ENCODE measurements at regions not wholly inside any gene's neighbourhood (a gene's known extent, or its start where the extent isn't known, plus 50 kb on each side); places are given as distances from the start of the nearest gene placed in this dataset.

- Mint-ChIP-seq H3K4me1 (ENCODE audit: low read depth) (no peaks in the 10 kb centered on the region), H3K9me3 (peaks cover 3% of the 10 kb centered on the region), H3K36me3 (ENCODE audit: low read depth) (no peaks in the 10 kb centered on the region), H3K27ac (no peak overlapping the region), H3K27me3 (no peaks in the 10 kb centered on the region), H3K4me3 (no peak overlapping the region)
These were observed 471.5 kb downstream of the SPRY1 start for GRCh38 chr4:123867910-123868587.

DNA sequence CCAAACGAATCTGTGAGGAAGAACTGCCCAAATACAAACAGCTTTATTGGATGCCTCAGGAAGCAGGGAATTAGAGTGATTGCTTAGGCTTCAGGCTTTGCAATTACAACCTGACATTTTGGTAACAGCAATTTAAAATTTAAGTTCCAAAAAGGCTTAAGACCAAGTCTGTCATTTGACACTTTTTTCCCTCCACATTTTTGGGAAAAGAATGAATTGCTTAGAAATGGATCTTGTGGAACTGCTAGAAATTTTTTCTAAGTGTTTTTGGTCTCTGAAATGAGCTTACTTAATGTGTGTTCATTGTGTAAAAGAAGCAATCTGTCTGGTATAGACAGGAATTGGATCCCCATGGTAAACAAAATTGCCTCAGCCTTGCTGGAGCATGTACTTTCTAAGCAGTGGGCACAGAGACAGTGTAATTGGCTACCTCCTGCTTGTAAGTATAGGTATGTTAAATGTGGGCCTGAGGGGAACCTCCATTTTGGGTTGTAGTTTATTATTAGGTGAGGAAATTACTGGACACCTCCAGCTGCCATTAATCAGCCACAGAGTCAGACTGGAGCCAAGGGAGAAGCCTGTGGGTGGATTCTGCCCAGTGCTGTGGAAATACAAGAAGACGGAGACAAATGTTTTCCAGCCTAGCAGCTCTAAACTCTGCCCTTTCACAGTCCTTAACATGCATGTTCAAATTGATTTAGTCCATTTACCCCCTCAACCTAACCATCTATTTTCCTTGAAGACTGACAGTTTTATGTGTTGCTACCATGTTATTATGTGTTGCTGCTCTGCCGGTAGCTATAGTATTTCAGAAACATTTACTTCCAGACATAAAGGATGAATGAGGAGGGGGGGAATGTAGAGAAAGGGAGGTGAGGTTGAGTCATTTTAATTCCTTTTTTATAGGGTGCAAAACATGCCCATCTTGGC, 473.0 kb downstream of the SPRY1 start:
- no peaks in the 10 kb centered on the region for H3K36me3 Mint-ChIP-seq (ENCODE audit: low read depth)
- no peak overlapping the region for H3K27ac Mint-ChIP-seq
- H3K9me3 Mint-ChIP-seq = peaks cover 3% of the 10 kb centered on the region
- no peaks in the 10 kb centered on the region for H3K4me1 Mint-ChIP-seq (ENCODE audit: low read depth)
- H3K27me3 Mint-ChIP-seq = no peaks in the 10 kb centered on the region
- no peak overlapping the region for H3K4me3 Mint-ChIP-seq

DNA sequence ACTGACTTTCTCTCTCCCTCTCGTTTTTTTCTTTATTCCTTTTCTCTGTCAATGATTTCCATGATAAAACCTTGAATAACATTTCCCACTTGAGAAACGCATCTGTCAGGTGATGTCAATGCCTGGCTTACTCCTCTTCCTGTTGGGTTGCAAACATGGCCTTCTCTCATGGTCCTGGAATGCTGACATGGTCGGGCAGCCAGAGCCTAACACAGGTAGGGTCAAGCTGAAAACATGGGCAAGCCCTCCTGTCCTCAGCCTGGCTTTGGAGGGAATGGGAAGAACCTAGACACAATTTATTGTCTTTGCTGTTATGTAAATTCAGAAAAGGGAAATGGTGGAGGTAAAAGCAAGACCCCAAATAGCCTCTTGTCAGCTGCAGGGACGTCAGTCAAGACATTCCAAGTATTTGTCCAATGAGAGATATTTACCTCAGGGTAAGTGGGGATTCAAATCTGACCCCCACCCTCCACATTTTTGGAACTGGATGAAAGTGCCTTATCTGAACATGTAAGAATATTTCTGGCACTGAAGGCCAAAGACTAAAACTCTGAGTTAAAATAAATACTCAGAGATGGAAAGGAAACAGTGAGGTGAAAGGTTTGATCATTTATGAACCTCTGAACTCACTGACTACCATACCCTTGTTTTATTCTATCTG, 473.8 kb downstream of the SPRY1 start:
- Mint-ChIP-seq H3K27ac (no peak overlapping the region), H3K27me3 (no peaks in the 10 kb centered on the region), H3K9me3 (peaks cover 3% of the 10 kb centered on the region), H3K4me3 (no peak overlapping the region), H3K4me1 (ENCODE audit: low read depth) (no peaks in the 10 kb centered on the region), H3K36me3 (ENCODE audit: low read depth) (no peaks in the 10 kb centered on the region)

GRCh38 chr4:123871341-123871740, 474.7 kb downstream of the SPRY1 start:
- Mint-ChIP-seq H3K9me3 (peaks cover 3% of the 10 kb centered on the region), H3K27ac (no peak overlapping the region), H3K36me3 (ENCODE audit: low read depth) (no peaks in the 10 kb centered on the region), H3K4me3 (no peak overlapping the region), H3K4me1 (ENCODE audit: low read depth) (no peaks in the 10 kb centered on the region), H3K27me3 (no peaks in the 10 kb centered on the region)

GRCh38 chr4:123874063-123874462, 477.5 kb downstream of the SPRY1 start:
- Mint-ChIP-seq H3K4me3 (no peak overlapping the region), H3K27me3 (peaks cover 4% of the 10 kb centered on the region), H3K36me3 (ENCODE audit: low read depth) (no peaks in the 10 kb centered on the region), H3K9me3 (no peaks in the 10 kb centered on the region), H3K27ac (no peak overlapping the region), H3K4me1 (ENCODE audit: low read depth) (no peaks in the 10 kb centered on the region)

- Mint-ChIP-seq H3K9me3 (no peaks in the 10 kb centered on the region), H3K27me3 (peaks cover 4% of the 10 kb centered on the region), H3K4me1 (ENCODE audit: low read depth) (no peaks in the 10 kb centered on the region), H3K36me3 (ENCODE audit: low read depth) (no peaks in the 10 kb centered on the region), H3K27ac (no peak overlapping the region), H3K4me3 (no peak overlapping the region)
These were observed 479.5 kb downstream of the SPRY1 start for GRCh38 chr4:123876143-123876542.

DNA sequence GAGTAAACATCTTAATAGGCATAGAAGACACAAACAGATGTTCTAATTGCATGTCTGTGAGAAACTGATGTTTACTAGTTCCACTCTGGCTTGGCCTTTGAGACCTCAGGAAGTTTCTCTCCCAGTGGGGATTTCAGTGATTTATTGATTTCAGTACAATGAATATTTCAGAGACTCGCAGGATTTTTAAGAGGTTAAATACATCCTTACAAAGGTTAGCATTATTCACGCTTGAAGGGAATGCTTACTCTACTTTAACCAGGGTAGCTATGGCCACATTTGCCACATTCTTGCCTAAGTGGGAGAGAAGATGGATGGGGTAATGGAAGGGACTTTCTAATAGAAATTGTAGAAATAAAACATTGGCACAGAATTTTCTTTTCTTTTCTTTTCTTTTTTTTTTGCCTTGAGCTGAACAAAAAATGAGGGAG, 480.1 kb downstream of the SPRY1 start:
- Mint-ChIP-seq H3K27me3 (peaks cover 4% of the 10 kb centered on the region), H3K27ac (no peak overlapping the region), H3K4me1 (ENCODE audit: low read depth) (no peaks in the 10 kb centered on the region), H3K9me3 (no peaks in the 10 kb centered on the region), H3K4me3 (no peak overlapping the region), H3K36me3 (ENCODE audit: low read depth) (no peaks in the 10 kb centered on the region)

DNA sequence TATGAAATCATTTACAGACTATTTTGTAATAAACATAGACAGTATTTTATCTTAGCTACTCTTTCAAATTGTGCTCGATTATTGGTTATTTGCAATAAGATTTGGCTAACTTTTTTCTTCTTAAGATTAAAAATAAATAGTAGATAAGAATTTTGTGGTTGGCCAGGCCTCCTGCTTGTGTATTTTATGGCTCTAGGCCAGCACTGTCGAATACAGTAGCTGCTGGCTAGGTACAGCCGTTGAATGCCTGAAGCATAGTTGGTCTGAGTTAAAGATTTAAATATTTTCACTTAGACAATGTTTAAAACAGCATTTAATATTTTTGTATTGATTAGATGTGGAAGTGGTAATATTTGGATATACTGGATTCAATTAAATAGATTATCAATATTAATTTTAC, 481.0 kb downstream of the SPRY1 start:
- H3K9me3 Mint-ChIP-seq = no peaks in the 10 kb centered on the region
- H3K4me1 Mint-ChIP-seq (ENCODE audit: low read depth) = no peaks in the 10 kb centered on the region
- H3K27ac Mint-ChIP-seq = no peak overlapping the region
- H3K27me3 Mint-ChIP-seq = peaks cover 4% of the 10 kb centered on the region
- no peaks in the 10 kb centered on the region for H3K36me3 Mint-ChIP-seq (ENCODE audit: low read depth)
- no peak overlapping the region for H3K4me3 Mint-ChIP-seq

DNA sequence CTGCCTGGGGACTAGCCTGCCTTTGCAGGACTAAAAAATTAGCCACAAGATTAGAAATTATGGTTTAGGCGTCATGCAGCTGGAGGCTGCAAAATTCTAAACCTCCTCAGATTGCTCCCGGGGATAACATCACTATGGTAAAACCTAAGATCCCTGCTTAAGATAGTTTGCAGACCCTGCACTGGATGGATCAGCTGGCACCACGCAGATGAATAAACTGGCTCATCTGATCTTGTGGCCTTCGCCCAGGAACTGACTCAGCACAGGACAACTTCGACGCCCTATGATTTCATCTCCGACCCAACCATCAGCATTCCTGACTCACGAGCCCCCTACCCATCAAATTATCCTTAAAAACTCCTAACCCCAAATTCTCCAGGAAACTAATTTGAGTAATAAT, 482.4 kb downstream of the SPRY1 start:
- no peaks in the 10 kb centered on the region for H3K4me1 Mint-ChIP-seq (ENCODE audit: low read depth)
- no peak overlapping the region for H3K4me3 Mint-ChIP-seq
- H3K27ac Mint-ChIP-seq = no peak overlapping the region
- no peaks in the 10 kb centered on the region for H3K9me3 Mint-ChIP-seq
- H3K36me3 Mint-ChIP-seq (ENCODE audit: low read depth) = no peaks in the 10 kb centered on the region
- peaks cover 4% of the 10 kb centered on the region for H3K27me3 Mint-ChIP-seq

GRCh38 chr4:123880631-123881030, 484.0 kb downstream of the SPRY1 start:
- Mint-ChIP-seq H3K4me3 (no peak overlapping the region), H3K36me3 (ENCODE audit: low read depth) (no peaks in the 10 kb centered on the region), H3K27ac (no peak overlapping the region), H3K9me3 (no peaks in the 10 kb centered on the region), H3K4me1 (ENCODE audit: low read depth) (no peaks in the 10 kb centered on the region), H3K27me3 (peaks cover 4% of the 10 kb centered on the region)

- H3K36me3 Mint-ChIP-seq (ENCODE audit: low read depth) = no peaks in the 10 kb centered on the region
- H3K4me1 Mint-ChIP-seq (ENCODE audit: low read depth) = no peaks in the 10 kb centered on the region
- H3K4me3 Mint-ChIP-seq = no peak overlapping the region
- no peaks in the 10 kb centered on the region for H3K27me3 Mint-ChIP-seq
- H3K27ac Mint-ChIP-seq = no peak overlapping the region
- no peaks in the 10 kb centered on the region for H3K9me3 Mint-ChIP-seq
These were observed 488.3 kb downstream of the SPRY1 start for GRCh38 chr4:123884922-123885321.

DNA sequence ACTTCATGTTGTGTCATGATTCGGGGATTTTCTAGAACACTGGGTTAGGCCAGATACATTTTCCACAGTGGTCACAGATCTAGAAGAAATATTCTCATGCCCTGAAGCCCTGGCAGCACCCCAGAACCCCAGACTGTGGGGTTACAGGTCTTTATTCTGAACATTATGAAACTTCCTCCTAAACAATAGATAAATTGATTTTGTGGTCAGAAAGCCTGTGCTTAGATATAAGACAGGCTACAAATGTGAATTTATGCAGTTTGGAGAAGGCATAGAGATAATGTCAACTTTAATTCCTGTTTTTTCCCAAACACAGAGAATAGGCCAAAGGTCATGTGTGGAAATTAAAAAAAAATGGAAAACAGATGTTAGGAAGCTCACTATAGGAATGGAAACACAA, 492.9 kb downstream of the SPRY1 start:
- Mint-ChIP-seq H3K4me1 (ENCODE audit: low read depth) (no peaks in the 10 kb centered on the region), H3K27ac (no peak overlapping the region), H3K9me3 (no peaks in the 10 kb centered on the region), H3K36me3 (ENCODE audit: low read depth) (no peaks in the 10 kb centered on the region), H3K4me3 (no peak overlapping the region), H3K27me3 (no peaks in the 10 kb centered on the region)

DNA sequence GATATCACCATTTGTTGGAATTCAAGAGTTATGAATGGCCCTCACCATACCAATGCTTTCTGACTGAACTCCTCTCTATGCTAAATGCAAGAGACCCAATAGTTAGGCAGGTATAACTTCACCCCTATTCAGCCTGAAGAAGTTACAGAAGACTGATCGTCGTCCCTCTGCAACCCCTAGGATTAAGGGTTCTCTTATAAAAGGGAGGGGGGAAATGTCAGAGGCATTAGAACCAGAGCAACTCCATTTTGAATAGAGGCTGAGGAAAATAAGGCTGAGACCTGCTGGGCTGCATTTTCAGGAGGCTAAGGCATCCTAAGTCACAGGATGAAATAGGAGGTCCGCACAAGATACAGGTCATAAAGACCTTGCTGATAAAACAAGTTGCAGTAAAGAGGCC, 494.3 kb downstream of the SPRY1 start:
- H3K27ac Mint-ChIP-seq = no peak overlapping the region
- no peaks in the 10 kb centered on the region for H3K9me3 Mint-ChIP-seq
- no peak overlapping the region for H3K4me3 Mint-ChIP-seq
- H3K27me3 Mint-ChIP-seq = no peaks in the 10 kb centered on the region
- no peaks in the 10 kb centered on the region for H3K4me1 Mint-ChIP-seq (ENCODE audit: low read depth)
- no peaks in the 10 kb centered on the region for H3K36me3 Mint-ChIP-seq (ENCODE audit: low read depth)

GRCh38 chr4:123891881-123892280, 495.3 kb downstream of the SPRY1 start:
- Mint-ChIP-seq H3K27me3 (no peaks in the 10 kb centered on the region), H3K4me3 (no peak overlapping the region), H3K9me3 (no peaks in the 10 kb centered on the region), H3K36me3 (ENCODE audit: low read depth) (no peaks in the 10 kb centered on the region), H3K4me1 (ENCODE audit: low read depth) (no peaks in the 10 kb centered on the region), H3K27ac (no peak overlapping the region)

DNA sequence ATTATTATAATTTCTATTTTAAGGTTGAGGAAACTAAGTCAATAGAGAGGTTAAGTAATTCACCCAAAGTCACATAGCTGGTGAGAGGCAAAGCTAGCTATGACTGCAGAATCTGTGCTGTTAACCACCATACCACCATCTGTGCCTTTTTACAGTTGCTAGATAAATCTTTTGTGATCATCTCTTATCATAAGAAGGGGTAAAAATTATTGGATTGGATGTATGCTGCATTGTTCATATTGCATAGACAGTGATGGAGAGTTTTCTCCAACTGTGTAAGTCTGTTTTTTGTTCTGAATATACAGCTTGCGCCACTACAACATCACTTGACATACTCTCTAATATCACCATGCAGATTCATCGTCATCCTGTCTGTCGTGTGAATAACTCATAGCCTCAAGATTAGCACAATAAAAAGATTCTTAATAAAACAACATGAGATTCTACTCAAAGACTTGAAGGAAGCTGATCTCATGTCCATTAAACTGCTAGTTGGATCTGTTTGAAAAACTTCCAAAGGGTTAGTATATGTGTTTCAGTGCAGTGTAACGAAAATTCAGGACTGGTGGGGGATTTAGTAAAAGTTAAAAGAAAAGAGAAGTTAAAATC, 495.9 kb downstream of the SPRY1 start:
- Mint-ChIP-seq H3K4me1 (ENCODE audit: low read depth) (no peaks in the 10 kb centered on the region), H3K9me3 (no peaks in the 10 kb centered on the region), H3K36me3 (ENCODE audit: low read depth) (no peaks in the 10 kb centered on the region), H3K27me3 (no peaks in the 10 kb centered on the region), H3K4me3 (no peak overlapping the region), H3K27ac (no peak overlapping the region)

Data from stimulated activated naive CD8-positive, alpha-beta T cell treated with anti-CD3 and anti-CD28 coated beads, Interleukin-15, Interleukin-2, amounts not matched to agents 100 ng/mL and 50 ng/mL, for 24 hours (primary cell).